ENCODE measurements at regions not wholly inside any gene's neighbourhood (a gene's known extent, or its start where the extent isn't known, plus 50 kb on each side); places are given as distances from the start of the nearest gene placed in this dataset.

- DNase-seq (ENCODE audit: low read depth): no peak
- no peak for TF ChIP-seq POLR2A (IDR thresholded peaks at IDR 0.05; ENCODE audit: extremely low read depth, insufficient read length)
- no peak overlapping the region for H3K4me3 ChIP-seq (ENCODE audit: low read depth, low read length)
These were observed 69.1 kb downstream of the METRNL start for GRCh38 chr17:83148317-83149028.

- no peak overlapping the region for H3K4me3 ChIP-seq (ENCODE audit: low read depth, low read length)
- no peak for DNase-seq (ENCODE audit: low read depth)
- no peak for TF ChIP-seq CTCF (IDR thresholded peaks at IDR 0.05; ENCODE audit: low read depth, low read length)
- TF ChIP-seq MAX (IDR thresholded peaks at IDR 0.05; ENCODE audit: low read depth, low read length): no peak
- no peak for TF ChIP-seq POLR2A (IDR thresholded peaks at IDR 0.05; ENCODE audit: extremely low read depth, insufficient read length)
- TF ChIP-seq MYC (IDR thresholded peaks at IDR 0.05; ENCODE audit: low read depth, low read length): no peak
These were observed 69.8 kb downstream of the METRNL start for GRCh38 chr17:83149029-83149725.

GRCh38 chr17:83149761-83150251, 70.4 kb downstream of the METRNL start:
- H3K4me3 ChIP-seq (ENCODE audit: low read depth, low read length): no peak overlapping the region
- no peak for TF ChIP-seq CTCF (IDR thresholded peaks at IDR 0.05; ENCODE audit: low read depth, low read length)
- TF ChIP-seq MAX (IDR thresholded peaks at IDR 0.05; ENCODE audit: low read depth, low read length): no peak
- no peak for TF ChIP-seq POLR2A (IDR thresholded peaks at IDR 0.05; ENCODE audit: extremely low read depth, insufficient read length)
- no peak for TF ChIP-seq MYC (IDR thresholded peaks at IDR 0.05; ENCODE audit: low read depth, low read length)
- DNase-seq (ENCODE audit: low read depth): no peak

GRCh38 chr17:83150369-83151055, 71.1 kb downstream of the METRNL start:
- H3K4me3 ChIP-seq (ENCODE audit: low read depth, low read length): no peak overlapping the region
- no peak for DNase-seq (ENCODE audit: low read depth)
- TF ChIP-seq CTCF (IDR thresholded peaks at IDR 0.05; ENCODE audit: low read depth, low read length) (no peak), POLR2A (IDR thresholded peaks at IDR 0.05; ENCODE audit: extremely low read depth, insufficient read length) (no peak), MAX (IDR thresholded peaks at IDR 0.05; ENCODE audit: low read depth, low read length) (no peak), MYC (IDR thresholded peaks at IDR 0.05; ENCODE audit: low read depth, low read length) (no peak)

- TF ChIP-seq POLR2A (IDR thresholded peaks at IDR 0.05; ENCODE audit: extremely low read depth, insufficient read length) (no peak), MYC (IDR thresholded peaks at IDR 0.05; ENCODE audit: low read depth, low read length) (no peak), MAX (IDR thresholded peaks at IDR 0.05; ENCODE audit: low read depth, low read length) (no peak), CTCF (IDR thresholded peaks at IDR 0.05; ENCODE audit: low read depth, low read length) (no peak)
- DNase-seq (ENCODE audit: low read depth): no peak
- no peak overlapping the region for H3K4me3 ChIP-seq (ENCODE audit: low read depth, low read length)
These were observed 71.6 kb downstream of the METRNL start for GRCh38 chr17:83151056-83151441.
